Suppressor macrophage treated with lipopolysaccharide for 4 hours (primary cell): ENCODE measurements at regions not wholly inside any gene's neighbourhood (a gene's known extent, or its start where the extent isn't known, plus 50 kb on each side); places are given as distances from the start of the nearest gene placed in this dataset.

Source experiments
- DNase-seq: peaks from one replicate; pipeline ENCODE4 v3.0.0-alpha.2; 2020

DNA sequence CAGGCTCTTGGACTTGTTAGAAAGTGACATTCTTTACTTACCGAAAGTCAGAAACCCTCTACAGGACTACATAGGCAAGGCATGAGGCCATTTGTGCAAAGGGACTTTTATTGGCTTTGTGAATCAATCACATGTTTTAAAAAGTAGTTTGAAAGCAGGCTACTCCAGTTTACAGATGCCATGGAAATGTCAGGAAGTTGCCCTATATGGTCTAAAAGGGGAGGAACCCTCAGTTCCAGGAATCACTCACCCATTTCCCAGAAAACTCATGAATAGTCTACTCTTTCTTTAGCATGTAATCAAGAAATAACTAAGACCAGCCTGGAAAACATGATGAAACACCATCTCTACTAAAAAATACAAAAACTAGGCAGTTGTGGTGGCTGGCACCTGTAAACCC lies 51.0 kb upstream of the MKRN3 start:
- DNase-seq: no peak

GRCh38 chr15:23506762-23507161 lies 58.7 kb upstream of the MKRN3 start:
- no peak for DNase-seq

DNA sequence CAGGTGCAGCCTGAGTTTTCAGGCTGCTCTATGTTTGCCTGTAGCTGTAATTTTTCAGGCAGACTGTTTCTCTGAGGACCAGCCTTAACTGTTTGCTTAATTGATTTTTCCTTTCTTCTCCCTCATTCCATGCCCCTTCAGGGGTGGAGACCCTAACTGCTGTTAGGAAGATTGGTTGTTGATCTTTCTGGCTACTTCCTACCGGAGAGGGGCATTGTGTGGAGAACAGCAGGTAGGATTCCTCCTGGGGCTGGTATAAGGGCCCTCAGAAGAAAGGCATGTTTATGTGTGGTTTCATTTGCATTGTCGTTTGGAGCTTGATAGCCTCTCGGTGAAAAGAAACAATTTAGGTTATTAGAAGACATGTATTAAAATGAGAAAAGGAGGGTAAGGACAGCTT lies 56.9 kb upstream of the GOLGA6L2 start:
- no peak for DNase-seq

- DNase-seq: no peak
Observed at GRCh38 chr15:23503576-23503975, 56.5 kb upstream of the GOLGA6L2 start.

GRCh38 chr15:23497710-23498111 lies 50.7 kb upstream of the GOLGA6L2 start:
- DNase-seq: peak; percentile 3
